HG03558 (cell line): ENCODE measurements at regions not wholly inside any gene's neighbourhood (a gene's known extent, or its start where the extent isn't known, plus 50 kb on each side); places are given as distances from the start of the nearest gene placed in this dataset.
A peak's percentile ranks its signal among the peaks of the same experiment; 100 is the strongest.
"Not testable (repeated sequence)": the region's sequence is repeated elsewhere in the genome, so short reads cannot be mapped to it uniquely, and the experiment has no call there.

Source experiments
- ATAC-seq: cut with Tn5 transposase; IDR thresholded peaks from one replicate; pipeline ENCODE4 v1.9.1; 2021; ENCODE audit warnings: moderate number of reproducible peaks; ENCODE audit not compliant: unreplicated experiment; ENCODE audit errors: extremely low read depth

GRCh38 chr5:112034421-112034979 is 277.5 kb upstream of the NREP start:
- ATAC-seq, result no peak

- ATAC-seq, result not testable (repeated sequence)
These were observed 269.9 kb upstream of the NREP start for GRCh38 chr5:112026879-112027278.

DNA sequence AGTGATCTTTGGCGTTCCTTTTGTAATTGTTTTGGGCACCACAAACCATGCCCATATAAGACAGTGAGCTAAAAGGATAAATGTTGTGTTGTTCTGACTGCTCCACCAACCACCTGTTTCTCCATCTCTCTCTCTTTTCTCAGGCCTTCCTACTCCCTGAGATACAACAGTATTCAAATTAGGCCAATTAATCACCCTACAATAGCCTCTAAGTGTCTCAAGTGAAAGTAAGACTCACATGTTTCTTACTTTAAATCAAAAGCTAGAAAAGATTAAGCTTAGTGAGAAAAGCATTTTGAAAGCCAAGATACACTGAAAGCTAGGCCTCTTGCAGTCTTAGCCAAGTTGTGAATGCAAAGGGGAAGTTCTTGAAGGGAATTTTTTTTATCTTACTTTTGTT is 268.8 kb upstream of the NREP start:
- ATAC-seq, result peak; percentile 55

DNA sequence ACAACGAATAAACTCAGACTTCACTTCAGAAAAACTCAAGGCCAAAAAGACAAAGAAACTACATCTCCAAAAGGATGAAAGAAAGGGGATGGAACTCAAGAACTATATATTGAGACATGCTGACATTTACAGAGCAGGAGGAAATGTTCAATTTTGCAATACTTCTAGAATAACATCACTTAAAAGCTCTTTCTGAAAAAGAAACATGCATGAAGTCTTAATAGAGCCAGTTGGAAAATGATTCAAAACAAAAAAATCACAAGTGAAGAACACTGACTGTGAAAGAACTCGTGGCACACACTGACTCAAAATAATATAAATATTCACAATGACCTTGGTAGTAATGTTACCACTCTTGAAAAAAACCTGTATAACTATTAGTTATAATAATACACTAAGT is 267.8 kb upstream of the NREP start:
- no peak for ATAC-seq

- no peak for ATAC-seq
These were observed 267.2 kb upstream of the NREP start for GRCh38 chr5:112024221-112024620.

DNA sequence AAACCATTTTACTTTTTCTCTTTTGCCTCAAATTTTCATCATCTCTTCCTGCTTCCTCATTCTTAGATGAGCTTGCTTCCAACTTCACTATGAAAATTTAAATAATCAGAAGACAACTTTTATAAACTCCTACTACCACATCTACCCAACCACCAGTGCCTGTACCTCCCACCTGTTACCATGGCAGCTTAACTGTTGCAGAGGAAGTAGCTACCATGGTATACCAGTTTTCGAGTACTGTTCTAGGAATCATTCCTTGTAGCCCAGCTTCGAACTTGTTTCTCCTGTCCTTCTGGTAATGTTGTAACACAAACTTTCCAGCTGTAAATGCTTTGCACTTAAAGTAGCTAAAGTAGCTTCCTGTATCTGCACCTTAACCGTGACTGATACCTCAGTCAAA is 266.8 kb upstream of the NREP start:
- ATAC-seq, result no peak

DNA sequence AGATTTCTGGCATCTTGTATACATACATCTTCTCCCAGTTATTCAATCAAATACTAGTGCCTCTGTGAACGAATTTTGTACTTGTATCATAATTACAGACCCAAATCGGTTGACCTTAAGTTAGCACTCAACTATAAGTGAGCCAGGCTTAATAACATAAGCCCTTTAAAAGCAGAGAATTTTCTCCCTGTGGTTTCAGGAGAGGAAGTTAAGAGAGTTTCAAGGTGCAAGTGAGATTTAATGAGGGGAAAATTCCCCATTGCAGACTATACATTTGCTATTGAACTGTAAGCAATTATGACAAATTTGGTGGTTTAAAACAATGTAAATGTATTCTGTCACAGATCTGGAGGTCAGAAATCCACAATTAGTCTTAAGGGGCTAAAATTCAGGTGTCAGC is 261.9 kb upstream of the NREP start:
- no peak for ATAC-seq

- no peak for ATAC-seq
These were observed 260.0 kb upstream of the NREP start for GRCh38 chr5:112016980-112017379.

DNA sequence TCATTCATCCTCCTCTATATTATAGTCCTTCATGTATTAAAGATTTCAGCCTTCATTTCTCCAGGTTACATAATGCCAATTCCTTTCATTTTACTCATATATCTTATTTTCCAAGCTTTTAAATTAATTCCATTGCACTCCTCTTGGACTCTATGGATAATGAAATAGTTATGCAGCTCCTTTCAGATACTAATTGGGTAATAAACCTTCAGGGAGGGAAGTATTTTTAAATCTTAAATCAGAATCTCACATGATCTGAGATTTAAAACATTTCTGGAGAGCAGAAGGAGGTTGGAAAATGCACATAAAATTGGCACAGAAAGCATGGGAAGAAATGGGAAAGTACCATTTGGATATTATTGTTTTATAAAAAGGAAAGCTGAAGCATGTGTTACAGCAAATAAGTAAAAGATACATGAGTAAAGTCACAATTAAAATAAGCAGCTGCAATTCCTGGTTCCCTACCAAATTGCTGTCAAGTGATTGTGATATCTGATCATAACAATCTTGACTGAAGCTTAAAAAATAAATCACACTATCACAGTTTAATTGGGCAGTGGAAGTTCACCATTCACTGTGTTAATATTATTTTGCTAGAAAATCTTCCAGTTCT is 257.9 kb upstream of the NREP start:
- no peak for ATAC-seq

- no peak for ATAC-seq
These were observed 256.7 kb upstream of the NREP start for GRCh38 chr5:112013660-112014059.

DNA sequence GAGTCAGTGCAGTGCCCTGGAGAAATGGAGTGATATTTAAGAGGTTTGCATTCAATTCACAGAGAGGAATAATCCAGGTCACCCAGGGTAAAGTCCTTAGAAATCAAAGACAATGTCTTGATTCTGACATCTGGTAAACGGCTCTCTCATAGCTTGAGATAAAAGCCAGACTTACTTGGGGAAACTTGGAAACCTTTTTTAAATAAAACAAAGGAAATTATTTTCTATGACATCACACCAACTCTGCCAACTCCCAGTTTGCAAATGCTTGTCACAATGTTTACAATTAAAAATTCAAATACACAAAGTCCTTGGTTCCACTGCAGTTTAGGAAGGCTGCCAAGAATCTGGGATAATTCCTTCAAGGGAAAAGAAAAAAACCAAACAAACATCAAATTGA is 255.1 kb upstream of the NREP start:
- ATAC-seq, result no peak

DNA sequence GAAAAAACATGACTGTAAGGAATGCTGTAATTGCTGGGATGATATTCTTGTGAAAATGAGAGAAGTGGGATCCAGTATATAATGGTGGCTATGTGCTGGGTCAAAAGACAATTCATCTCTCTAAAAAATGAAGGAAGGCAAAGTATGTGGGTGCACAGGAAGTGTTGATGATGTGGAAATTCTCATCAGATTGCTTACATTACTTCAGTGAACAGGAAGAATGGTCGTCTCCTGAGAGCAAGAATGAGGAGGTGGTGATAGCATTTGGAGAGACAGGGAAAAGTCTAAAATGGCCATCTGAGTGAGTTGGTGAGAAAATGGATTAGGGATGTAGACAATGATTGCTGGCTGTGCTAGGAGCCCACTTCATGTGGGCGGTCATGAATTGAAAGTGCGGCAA is 253.5 kb upstream of the NREP start:
- ATAC-seq, result no peak

DNA sequence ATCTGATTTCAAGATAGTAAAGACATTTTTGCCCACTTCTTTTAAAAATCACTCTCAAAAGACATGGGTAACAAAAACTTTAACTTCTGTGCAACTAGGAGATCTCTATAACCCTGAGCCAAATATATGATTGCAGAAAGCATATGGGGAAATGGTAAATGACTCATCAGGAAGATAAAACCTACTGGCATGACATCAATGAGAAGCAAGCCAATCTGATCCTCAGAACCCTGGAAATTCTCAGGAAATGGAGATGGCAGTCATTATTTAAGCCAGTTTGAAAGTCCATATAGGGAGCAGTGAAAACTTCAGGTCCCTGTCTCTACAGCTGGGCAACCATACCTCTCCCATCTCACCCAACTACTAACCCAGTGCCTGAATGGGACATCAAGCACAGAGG is 249.7 kb upstream of the NREP start:
- ATAC-seq, result no peak

- no peak for ATAC-seq
These were observed 248.6 kb upstream of the NREP start for GRCh38 chr5:112005623-112005930.

DNA sequence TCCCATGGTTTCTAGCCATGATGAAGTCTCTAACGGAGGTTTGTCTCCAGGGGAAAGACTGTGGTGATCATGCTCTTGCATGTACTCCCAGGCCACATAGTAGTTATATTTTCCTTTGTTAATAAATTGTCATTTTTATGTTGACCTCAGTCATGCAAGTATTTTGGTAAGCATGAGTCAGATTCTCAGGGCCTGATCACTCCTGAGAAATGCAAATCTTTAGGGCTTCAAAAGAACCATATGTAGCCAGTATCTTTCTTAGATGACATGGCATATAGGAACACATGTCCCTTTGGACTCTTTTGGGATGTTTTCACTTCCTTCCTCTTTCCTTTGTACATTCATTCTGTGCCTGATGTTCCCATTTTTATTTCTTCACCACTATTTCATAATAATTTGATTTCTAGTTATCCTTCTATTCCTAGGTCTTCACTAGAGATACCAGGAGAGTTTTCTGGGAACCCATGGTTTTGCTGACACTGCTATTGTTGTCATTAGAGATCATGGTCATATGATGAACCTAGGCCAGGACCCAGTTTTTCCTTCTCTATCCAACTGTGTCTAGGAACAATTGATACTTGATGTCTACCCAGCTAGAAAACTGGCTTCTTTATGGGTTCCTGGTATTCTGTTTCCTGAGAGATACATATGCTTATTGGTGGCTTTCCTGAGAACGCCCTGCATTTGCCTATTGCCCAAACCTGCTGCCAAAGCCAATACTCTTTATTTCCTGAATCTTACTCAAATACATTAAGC is 248.1 kb upstream of the NREP start:
- ATAC-seq, result peak; percentile 82

DNA sequence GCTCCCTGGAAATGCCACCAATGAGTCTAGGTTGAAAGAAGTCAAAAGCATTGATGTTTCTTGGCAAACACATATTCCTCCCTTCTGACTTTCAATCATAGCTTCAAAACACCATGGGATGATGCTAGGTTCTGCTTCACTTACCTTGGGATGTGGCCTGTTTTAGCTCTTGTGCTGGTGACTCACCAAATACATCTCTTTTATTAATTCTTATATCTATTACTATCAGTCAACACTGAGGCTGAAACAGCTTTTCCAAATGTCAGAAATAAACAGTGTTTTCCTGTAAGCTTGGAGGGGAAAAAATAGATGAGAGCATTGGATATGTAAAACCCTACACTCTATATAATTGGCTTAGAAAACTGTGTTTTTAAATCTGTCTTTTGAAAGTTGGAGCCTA is 245.4 kb upstream of the NREP start:
- no peak for ATAC-seq

DNA sequence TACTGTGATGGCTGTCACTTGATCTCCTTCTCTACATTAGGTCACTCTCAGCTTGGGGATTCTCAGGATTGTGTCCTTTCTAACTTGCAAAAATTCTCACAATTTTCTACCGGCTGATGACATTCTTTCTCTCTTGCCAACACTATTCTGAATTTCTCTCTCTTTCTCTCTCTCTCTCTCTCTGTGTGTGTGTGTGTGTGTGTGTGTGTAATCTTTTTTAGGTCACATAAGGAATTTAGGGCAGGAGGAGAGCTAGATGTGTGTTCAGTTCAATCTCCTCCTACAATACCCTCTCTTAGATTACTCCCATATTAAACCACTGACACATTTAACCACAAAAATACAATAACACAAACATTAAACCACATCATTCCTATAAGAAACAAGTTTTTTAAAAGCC is 242.3 kb upstream of the NREP start:
- ATAC-seq, result no peak

DNA sequence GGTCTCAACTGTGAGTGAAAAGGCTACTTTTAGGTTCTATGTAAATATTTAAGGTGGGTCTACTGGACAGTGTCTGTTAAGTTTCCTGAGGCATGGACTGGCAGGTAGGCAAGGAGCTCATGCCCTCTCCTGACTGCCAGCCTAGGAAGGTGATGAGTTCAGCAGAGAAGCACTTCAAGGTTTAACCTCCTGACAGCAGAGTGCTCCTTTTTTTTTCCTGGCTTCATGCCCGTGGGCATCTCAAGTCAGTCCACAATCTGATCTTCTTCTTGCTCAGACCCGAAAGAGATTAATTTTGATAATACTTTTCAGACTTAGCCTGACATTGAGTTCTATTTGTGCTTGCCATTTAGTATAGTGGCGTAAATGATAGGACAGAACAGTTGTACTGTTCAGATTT is 241.9 kb upstream of the NREP start:
- no peak for ATAC-seq

- no peak for ATAC-seq
These were observed 240.7 kb upstream of the NREP start for GRCh38 chr5:111997711-111998110.

DNA sequence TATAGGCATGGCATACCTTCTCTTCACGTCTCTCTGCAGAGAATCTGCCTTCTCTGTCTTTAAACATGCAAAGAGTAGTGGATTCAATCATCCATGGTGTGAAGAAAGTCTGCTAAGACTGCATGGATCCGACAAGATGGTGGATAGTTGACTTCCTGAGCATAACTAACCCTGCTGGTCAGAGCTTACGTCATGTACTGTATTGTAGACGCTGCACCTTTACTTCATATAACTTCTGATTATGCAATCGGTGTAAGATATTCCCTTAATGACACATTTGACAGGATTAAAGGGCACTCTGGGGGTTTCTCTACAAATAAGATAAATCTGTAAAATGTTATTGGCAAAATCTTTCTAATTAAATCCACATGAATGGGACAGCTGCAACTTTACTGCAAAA is 240.3 kb upstream of the NREP start:
- no peak for ATAC-seq

GRCh38 chr5:111996574-111996973 is 239.6 kb upstream of the NREP start:
- ATAC-seq, result no peak

GRCh38 chr5:111995701-111996100 is 238.7 kb upstream of the NREP start:
- no peak for ATAC-seq
